NCI-H1436 (cell line): ENCODE measurements at regions not wholly inside any gene's neighbourhood (a gene's known extent, or its start where the extent isn't known, plus 50 kb on each side); places are given as distances from the start of the nearest gene placed in this dataset.
"Not testable (repeated sequence)": the region's sequence is repeated elsewhere in the genome, so short reads cannot be mapped to it uniquely, and the experiment has no call there.

Experiments used
- DNase-seq: peaks from one replicate; lab custom pipeline; 2025; lab: John Stamatoyannopoulos, UW

GRCh38 chr2:88396209-88396608 lies 56.3 kb downstream of the FOXI3 start:
- no peak for DNase-seq

DNA sequence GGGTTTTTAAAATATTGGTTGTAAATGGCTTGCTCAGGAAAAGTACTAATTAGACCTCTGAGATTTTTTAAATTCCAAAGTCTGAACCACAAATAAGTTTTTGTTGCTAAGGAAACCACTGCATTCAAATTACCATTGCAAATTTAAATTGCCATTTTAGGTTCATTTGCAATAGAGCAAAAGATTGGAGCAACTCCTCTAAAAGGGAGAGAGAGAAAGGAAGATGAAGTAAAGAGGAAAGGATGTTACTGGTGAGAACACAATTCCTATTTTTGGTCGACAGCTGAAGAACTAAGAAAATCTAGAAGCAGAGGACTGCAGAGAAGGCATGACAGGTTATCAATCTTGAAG lies 74.9 kb downstream of the FOXI3 start:
- no peak for DNase-seq

DNA sequence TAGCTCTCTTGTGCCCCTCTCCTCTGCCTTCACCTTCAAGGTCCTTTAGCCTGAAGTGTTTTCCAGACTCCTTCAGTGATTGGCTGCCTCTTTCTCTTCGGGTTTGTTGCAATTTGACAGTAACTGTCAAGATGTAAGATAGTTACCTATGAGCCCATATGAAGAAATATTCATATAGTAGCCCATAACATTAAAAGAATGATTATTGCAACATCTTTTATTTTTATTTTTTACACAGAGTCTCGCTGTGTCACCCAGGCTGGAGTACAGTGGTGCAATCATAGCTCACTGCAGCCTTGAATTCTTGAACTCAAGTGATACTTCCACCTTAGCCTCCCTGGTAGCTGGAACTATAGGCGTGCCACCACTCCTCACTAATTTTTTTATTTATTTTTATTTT lies 80.5 kb downstream of the FOXI3 start:
- no peak for DNase-seq

GRCh38 chr2:88365408-88365807 lies 87.1 kb downstream of the FOXI3 start:
- not testable (repeated sequence) for DNase-seq

GRCh38 chr2:88355486-88355885 lies 97.0 kb downstream of the FOXI3 start:
- DNase-seq: no peak

DNA sequence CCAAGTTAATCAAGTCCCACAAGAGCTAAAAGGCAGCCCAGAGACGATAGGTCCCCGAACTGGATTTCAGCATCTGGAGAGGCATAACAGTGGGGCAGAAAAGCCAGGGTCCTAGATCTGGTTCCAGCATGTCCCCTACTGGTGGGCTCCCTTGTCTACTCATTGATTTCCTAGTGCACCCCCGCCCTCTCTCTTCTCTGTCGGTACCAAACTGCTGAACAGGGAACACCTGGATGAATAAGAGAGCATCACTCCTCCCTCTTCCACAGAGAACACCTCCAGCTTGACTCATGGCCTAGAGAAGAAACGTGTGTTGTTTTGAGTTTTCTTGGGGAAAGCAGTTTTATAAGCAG lies 101.3 kb downstream of the FOXI3 start:
- no peak for DNase-seq

- no peak for DNase-seq
These were observed 101.9 kb downstream of the FOXI3 start for GRCh38 chr2:88350331-88351248.

DNA sequence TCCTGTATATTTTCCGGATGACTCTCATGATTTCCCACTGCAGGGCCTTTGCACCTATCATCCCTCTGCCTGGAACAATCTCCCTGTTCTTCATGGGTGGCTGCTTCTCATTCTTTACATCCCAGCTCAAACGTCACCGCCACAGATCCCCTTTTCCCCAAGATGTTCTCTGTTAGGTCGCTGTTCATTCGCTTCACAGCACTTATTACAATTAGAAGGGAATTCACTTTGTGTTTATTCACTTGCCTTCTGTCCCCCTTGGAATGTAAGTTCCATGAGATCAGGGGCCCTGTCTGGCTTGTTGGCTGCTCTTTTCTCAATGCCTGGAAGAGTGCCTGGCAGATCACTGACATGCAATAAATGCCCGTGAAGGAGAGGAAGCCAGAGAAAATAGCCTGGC lies 106.7 kb downstream of the FOXI3 start:
- no peak for DNase-seq

- no peak for DNase-seq
These were observed 109.7 kb downstream of the FOXI3 start for GRCh38 chr2:88342749-88343148.

DNA sequence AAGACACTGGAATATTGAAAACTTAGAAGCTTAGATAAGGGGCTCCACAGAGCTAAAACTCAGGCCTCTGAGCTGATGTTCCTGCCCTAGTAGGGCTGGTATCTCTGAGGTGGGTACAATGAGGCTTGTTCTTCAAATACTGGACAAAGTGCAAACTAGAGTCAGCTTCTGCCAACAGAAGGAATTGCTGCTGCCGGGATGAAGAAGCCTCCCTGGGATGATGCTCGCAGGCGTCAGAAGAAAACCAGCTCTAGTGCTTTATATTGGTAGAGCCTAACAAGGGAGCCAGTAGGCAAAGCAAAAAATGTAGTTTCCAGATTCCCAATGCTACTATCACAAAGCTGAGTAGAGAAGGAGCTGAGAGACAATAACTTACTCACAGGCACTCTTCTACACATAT lies 118.1 kb downstream of the FOXI3 start:
- no peak for DNase-seq

DNA sequence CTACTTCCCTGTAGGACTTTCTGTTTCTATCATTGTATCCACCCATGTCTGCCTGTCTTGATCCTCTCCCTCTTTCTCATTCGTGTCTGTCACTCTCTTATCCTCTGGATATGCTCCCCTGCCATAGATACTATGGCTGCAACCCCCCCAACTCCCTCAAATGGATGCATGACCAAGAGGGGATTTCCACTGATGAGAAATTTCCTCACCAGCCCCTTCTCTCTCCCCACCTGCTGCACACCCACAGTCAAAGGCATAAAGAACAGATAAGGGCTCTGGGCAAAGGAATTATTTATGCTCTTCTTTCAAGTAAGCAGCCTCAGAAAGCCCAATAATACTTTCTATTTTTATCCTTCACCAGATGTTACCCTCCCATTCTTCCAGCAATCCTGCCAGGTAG lies 121.3 kb downstream of the FOXI3 start:
- no peak for DNase-seq

DNA sequence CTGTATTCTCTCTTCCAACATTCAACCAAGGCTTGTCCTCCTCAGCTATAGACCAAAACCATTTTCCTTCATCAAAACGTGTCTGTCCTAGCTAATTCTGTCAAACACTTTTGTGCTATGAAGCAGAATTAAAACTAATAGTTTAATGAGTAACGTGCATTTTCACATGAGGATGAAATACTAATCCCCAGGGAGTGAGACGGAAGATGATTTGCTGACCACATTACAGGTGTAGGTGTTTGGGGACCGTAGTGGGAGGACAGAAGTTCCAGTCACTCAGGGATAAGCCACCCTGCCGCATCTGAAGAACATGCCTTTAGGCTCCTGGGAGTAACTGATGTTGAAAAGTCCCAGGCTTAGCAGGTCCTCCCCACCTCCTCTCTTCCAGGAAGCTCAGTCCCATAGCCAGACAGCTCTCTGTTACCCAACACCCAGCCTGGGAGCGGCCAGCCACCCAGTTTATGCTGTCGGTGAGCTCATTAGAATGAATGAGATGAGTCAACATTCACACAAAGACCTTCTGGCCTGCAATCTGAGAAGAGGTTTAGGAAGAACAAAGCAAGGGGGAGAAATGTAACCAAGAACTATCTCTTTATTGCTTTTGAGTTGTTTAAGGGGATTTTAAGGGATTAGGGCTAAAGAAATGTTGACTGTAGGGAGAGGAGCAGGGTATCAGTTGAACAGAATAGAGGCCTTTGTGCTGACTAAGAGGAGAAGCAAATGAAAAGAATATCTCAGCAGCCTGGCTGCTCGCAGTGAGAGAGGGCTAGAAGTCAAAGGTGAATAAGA lies 122.5 kb downstream of the FOXI3 start:
- peak; percentile 47 for DNase-seq

GRCh38 chr2:88321449-88322248 lies 130.8 kb downstream of the FOXI3 start:
- no peak for DNase-seq

DNA sequence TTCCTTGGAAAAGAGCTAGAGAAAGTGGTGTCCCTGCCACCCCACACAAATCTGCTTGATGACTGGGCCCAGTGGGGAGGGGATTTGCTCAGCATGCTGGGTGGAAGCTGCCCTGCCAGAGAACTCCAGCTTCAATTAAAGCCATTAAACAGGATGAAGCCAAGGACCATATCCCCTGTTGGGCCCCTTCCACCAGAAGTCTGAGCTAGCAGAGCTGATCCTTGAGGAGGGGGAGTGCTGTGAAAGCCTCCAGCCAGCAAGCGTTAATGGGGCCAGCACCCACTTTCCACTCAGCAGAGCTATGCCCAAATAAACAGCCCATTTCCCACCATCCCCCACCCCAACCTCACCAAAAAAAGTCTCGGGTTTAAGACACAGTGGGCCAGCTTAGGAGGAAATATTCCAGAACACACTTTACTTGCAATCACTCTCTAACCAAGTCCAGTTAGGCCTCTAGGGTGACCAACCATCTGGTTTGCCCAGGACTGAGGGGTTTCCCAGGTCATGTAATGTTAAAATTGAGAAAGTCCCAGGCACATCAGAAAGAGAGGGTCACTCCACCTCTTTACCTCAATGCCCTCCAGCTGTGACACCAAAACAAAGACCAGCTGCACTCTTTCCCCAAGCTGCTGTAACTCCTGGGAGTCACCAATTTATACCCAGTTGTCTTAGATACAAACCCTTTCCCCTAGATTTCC lies 132.3 kb downstream of the FOXI3 start:
- no peak for DNase-seq

GRCh38 chr2:88318956-88319330 lies 133.6 kb downstream of the FOXI3 start:
- no peak for DNase-seq

GRCh38 chr2:88318071-88318955 lies 134.2 kb downstream of the FOXI3 start:
- no peak for DNase-seq

GRCh38 chr2:88310787-88311186 lies 140.6 kb downstream of the THNSL2 start:
- no peak for DNase-seq

DNA sequence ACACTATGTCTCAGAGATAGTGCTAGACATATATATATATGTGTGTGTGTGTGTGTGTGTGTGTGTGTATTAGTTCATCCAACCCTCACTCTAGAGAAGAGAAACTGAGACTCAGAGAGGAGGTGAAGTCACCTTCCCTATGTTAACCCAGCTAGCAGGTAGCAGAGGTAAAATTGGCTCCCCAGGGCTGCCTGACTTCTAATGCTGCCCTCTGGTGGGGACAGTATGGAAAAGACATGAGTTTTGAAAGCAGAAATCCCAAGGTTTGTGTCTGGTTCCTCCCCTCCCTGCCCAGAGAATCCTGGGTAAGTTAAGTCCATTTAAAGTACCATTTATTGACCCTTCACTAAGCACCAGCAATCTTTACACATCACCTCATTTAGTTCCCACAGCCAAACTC lies 137.7 kb downstream of the THNSL2 start:
- no peak for DNase-seq

GRCh38 chr2:88303865-88304264 lies 133.7 kb downstream of the THNSL2 start:
- no peak for DNase-seq

GRCh38 chr2:88296247-88296646 lies 126.1 kb downstream of the THNSL2 start:
- no peak for DNase-seq
